HEK293 (cell line): ENCODE measurements at regions not wholly inside any gene's neighbourhood (a gene's known extent, or its start where the extent isn't known, plus 50 kb on each side); places are given as distances from the start of the nearest gene placed in this dataset.

Source experiments
- CTCF ChIA-PET: fragments of 350-600 bp; formaldehyde crosslinking; extraction: SDS; loops from one replicate; lab custom pipeline; 2021; ENCODE audit warnings: antibody characterized with exemption; lab: Yijun Ruan, JAX
- POLR2A ChIA-PET: fragments of 300-600 bp; formaldehyde crosslinking; extraction: SDS; loops from one replicate; lab custom pipeline; 2020; ENCODE audit warnings: antibody characterized with exemption, inconsistent platforms; lab: Yijun Ruan, JAX
- H3K27ac ChIP-seq: fragments of 200-500 bp; sonication (Bioruptor generic); 2 replicates; pipeline ENCODE4 v1.5.1; 2014; ENCODE audit warnings: low read depth, low read length, control low read depth, inconsistent platforms; ENCODE audit errors: extremely low read depth
- H3K36me3 ChIP-seq, 2 experiments: fragments of 200-500 bp in 1 of 2; sonication (Bioruptor generic) in 1 of 2; 1 replicate in 1 of 2; 2 replicates in 1 of 2; pipeline ENCODE4 v1.5.1; 2014 to 2017; ENCODE audit warnings: inconsistent platforms in 2 of 2, low read length in 2 of 2; ENCODE audit not compliant: control insufficient read depth in 2 of 2, insufficient read depth in 1 of 2
- H3K4me1 ChIP-seq: fragments of 200-500 bp; sonication (Bioruptor generic); 2 replicates; pipeline ENCODE4 v1.5.1; 2014; ENCODE audit warnings: mild to moderate bottlenecking, low read length, inconsistent platforms; ENCODE audit not compliant: control insufficient read depth, insufficient read depth
- H3K4me3 ChIP-seq: 2 replicates; pipeline ENCODE4 v1.5.1; 2011; ENCODE audit warnings: low read depth, mild to moderate bottlenecking, control low read depth, low read length, moderate library complexity
- H3K9me3 ChIP-seq: fragments of 200-500 bp; sonication (Bioruptor generic); 2 replicates; pipeline ENCODE4 v1.5.1; 2014; ENCODE audit warnings: low read depth, low read length, inconsistent platforms; ENCODE audit not compliant: control insufficient read depth, insufficient read depth
- HOXD13 ChIP-seq: sonication (generic); formaldehyde crosslinking; IDR thresholded peaks from 2 replicates; pipeline ENCODE4 v1.8.0; 2022; ENCODE audit warnings: missing genetic modification reagents, borderline replicate concordance
- KLF8 ChIP-seq: fragments of 450-650 bp; formaldehyde crosslinking; IDR thresholded peaks from 2 replicates; pipeline ENCODE4 v1.5.1; 2016; ENCODE audit warnings: missing biosample characterization, missing genetic modification characterization
- WT1 ChIP-seq: fragments of 450-650 bp; formaldehyde crosslinking; IDR thresholded peaks from 2 replicates; pipeline ENCODE4 v1.5.1; 2016; ENCODE audit warnings: missing biosample characterization, missing genetic modification characterization
- ZBTB48 ChIP-seq: fragments of 450-650 bp; formaldehyde crosslinking; IDR thresholded peaks from 2 replicates; pipeline ENCODE4 v1.5.1; 2016; ENCODE audit warnings: missing biosample characterization, missing genetic modification characterization
- ZFP37 ChIP-seq: fragments of 450-650 bp; formaldehyde crosslinking; IDR thresholded peaks from 2 replicates; pipeline ENCODE4 v1.5.1; 2016; ENCODE audit warnings: missing biosample characterization, missing genetic modification characterization
- ZNF221 ChIP-seq: fragments of 450-650 bp; formaldehyde crosslinking; IDR thresholded peaks from 2 replicates; pipeline ENCODE4 v1.5.1; 2017; ENCODE audit warnings: missing biosample characterization, missing genetic modification characterization, borderline replicate concordance
- ZNF223 ChIP-seq: fragments of 450-650 bp; formaldehyde crosslinking; IDR thresholded peaks from 2 replicates; pipeline ENCODE4 v1.5.1; 2016; ENCODE audit warnings: missing biosample characterization, missing genetic modification characterization
- ZNF266 ChIP-seq: fragments of 450-650 bp; formaldehyde crosslinking; IDR thresholded peaks from 2 replicates; pipeline ENCODE4 v1.5.1; 2016; ENCODE audit warnings: missing biosample characterization, missing genetic modification characterization, low read depth
- ZNF423 ChIP-seq: fragments of 450-650 bp; formaldehyde crosslinking; IDR thresholded peaks from 2 replicates; pipeline ENCODE4 v1.5.1; 2016; ENCODE audit warnings: missing biosample characterization, missing genetic modification characterization
- ZNF433 ChIP-seq: fragments of 450-650 bp; formaldehyde crosslinking; IDR thresholded peaks from 2 replicates; pipeline ENCODE4 v1.5.1; 2016; ENCODE audit warnings: missing biosample characterization, missing genetic modification characterization, low read depth
- ZNF473 ChIP-seq: fragments of 450-650 bp; formaldehyde crosslinking; IDR thresholded peaks from 2 replicates; pipeline ENCODE4 v1.5.1; 2017; ENCODE audit warnings: missing biosample characterization, missing genetic modification characterization
- ZNF585B ChIP-seq: fragments of 450-650 bp; formaldehyde crosslinking; IDR thresholded peaks from 2 replicates; pipeline ENCODE4 v1.5.1; 2016; ENCODE audit warnings: missing biosample characterization, missing genetic modification characterization
- ZNF600 ChIP-seq: fragments of 450-650 bp; formaldehyde crosslinking; IDR thresholded peaks from 2 replicates; pipeline ENCODE4 v1.5.1; 2016; ENCODE audit warnings: missing biosample characterization, missing genetic modification characterization
- ZNF664 ChIP-seq: fragments of 450-650 bp; formaldehyde crosslinking; IDR thresholded peaks from 2 replicates; pipeline ENCODE4 v1.5.1; 2016; ENCODE audit warnings: missing biosample characterization, missing genetic modification characterization
- ZNF677 ChIP-seq: fragments of 450-650 bp; IDR thresholded peaks from 2 replicates; pipeline ENCODE4 v1.5.0; 2018; ENCODE audit warnings: missing biosample characterization, mild to moderate bottlenecking, missing genetic modification characterization, moderate library complexity
- ZNF707 ChIP-seq: fragments of 450-650 bp; formaldehyde crosslinking; IDR thresholded peaks from 2 replicates; pipeline ENCODE4 v1.5.1; 2016; ENCODE audit warnings: missing biosample characterization, missing genetic modification characterization
- ZNF76 ChIP-seq: fragments of 450-650 bp; formaldehyde crosslinking; IDR thresholded peaks from 2 replicates; pipeline ENCODE4; 2016; ENCODE audit warnings: low read depth, missing biosample characterization, missing genetic modification characterization, borderline replicate concordance
- ZNF776 ChIP-seq: fragments of 450-650 bp; formaldehyde crosslinking; IDR thresholded peaks from 2 replicates; pipeline ENCODE4 v1.5.0; 2017; ENCODE audit warnings: missing biosample characterization, missing genetic modification characterization, borderline replicate concordance
- TF ChIP-seq, protein P1 (sequence below): fragments of 450-650 bp; formaldehyde crosslinking; IDR thresholded peaks from 2 replicates; pipeline ENCODE4 v1.5.1; 2016; ENCODE audit warnings: missing biosample characterization, missing genetic modification characterization
- TF ChIP-seq, protein P2 (sequence below): fragments of 450-650 bp; formaldehyde crosslinking; IDR thresholded peaks from 2 replicates; pipeline ENCODE4 v1.5.0; 2017; ENCODE audit warnings: missing biosample characterization, missing genetic modification characterization, borderline replicate concordance
- TF ChIP-seq, protein P3 (sequence below): fragments of 450-650 bp; IDR thresholded peaks from 2 replicates; pipeline ENCODE4 v1.5.1; 2018; ENCODE audit warnings: missing biosample characterization, missing genetic modification characterization
- TF ChIP-seq, protein P4 (sequence below): fragments of 450-650 bp; formaldehyde crosslinking; IDR thresholded peaks from 2 replicates; pipeline ENCODE4 v1.5.1; 2017; ENCODE audit warnings: missing biosample characterization, missing genetic modification characterization
- TF ChIP-seq, protein P5 (sequence below): fragments of 450-650 bp; formaldehyde crosslinking; IDR thresholded peaks from 2 replicates; pipeline ENCODE4 v1.5.1; 2016; ENCODE audit warnings: missing biosample characterization, missing genetic modification characterization

DNA sequence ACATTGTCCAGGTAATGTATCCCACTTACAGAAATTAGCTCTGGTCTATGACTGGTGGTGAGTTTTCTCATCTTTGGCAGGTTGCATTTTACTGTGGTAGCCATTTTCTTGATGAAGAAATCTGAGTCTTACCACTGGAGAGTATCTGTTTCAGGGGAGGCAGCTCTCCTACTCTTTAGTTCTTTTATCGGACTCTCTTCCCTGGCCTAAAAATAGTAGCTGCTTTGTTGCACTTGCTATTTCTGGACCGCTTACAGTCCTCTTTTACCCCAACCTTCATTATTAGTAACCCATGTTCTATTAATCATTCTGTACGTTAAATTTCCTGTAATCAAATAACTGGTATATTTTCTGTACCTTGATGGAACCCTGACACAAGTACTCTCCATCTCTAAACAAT, 720.8 kb downstream of the PLA2G4A start:
- CTCF ChIA-PET, result no interaction called here
- no peaks in the 10 kb centered on the region for H3K36me3 ChIP-seq
- POLR2A ChIA-PET, result no interaction called here
- no peaks in the 10 kb centered on the region for H3K4me1 ChIP-seq
- H3K4me3 ChIP-seq, result no peak overlapping the region
- no peaks in the 10 kb centered on the region for H3K9me3 ChIP-seq
- H3K27ac ChIP-seq, result no peak overlapping the region
- TF ChIP-seq ZFP37 (tag by site-specific recombination), result no peak
- TF ChIP-seq KLF8 (tag by site-specific recombination), result no peak
- no peak for TF ChIP-seq ZNF76
- TF ChIP-seq ZNF221 (tag by site-specific recombination), result no peak
- TF ChIP-seq ZNF600 (tag by site-specific recombination), result no peak
- TF ChIP-seq, protein P1, sequence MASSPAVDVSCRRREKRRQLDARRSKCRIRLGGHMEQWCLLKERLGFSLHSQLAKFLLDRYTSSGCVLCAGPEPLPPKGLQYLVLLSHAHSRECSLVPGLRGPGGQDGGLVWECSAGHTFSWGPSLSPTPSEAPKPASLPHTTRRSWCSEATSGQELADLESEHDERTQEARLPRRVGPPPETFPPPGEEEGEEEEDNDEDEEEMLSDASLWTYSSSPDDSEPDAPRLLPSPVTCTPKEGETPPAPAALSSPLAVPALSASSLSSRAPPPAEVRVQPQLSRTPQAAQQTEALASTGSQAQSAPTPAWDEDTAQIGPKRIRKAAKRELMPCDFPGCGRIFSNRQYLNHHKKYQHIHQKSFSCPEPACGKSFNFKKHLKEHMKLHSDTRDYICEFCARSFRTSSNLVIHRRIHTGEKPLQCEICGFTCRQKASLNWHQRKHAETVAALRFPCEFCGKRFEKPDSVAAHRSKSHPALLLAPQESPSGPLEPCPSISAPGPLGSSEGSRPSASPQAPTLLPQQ (tag by site-specific recombination), result no peak
- TF ChIP-seq, protein P2, sequence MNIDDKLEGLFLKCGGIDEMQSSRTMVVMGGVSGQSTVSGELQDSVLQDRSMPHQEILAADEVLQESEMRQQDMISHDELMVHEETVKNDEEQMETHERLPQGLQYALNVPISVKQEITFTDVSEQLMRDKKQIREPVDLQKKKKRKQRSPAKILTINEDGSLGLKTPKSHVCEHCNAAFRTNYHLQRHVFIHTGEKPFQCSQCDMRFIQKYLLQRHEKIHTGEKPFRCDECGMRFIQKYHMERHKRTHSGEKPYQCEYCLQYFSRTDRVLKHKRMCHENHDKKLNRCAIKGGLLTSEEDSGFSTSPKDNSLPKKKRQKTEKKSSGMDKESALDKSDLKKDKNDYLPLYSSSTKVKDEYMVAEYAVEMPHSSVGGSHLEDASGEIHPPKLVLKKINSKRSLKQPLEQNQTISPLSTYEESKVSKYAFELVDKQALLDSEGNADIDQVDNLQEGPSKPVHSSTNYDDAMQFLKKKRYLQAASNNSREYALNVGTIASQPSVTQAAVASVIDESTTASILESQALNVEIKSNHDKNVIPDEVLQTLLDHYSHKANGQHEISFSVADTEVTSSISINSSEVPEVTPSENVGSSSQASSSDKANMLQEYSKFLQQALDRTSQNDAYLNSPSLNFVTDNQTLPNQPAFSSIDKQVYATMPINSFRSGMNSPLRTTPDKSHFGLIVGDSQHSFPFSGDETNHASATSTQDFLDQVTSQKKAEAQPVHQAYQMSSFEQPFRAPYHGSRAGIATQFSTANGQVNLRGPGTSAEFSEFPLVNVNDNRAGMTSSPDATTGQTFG (tag by site-specific recombination), result no peak
- no peak for TF ChIP-seq WT1 (tag by site-specific recombination)
- TF ChIP-seq ZNF677 (tag by site-specific recombination), result no peak
- no peak for TF ChIP-seq HOXD13 (CRISPR knock-in tag)
- TF ChIP-seq ZNF266 (tag by site-specific recombination), result no peak
- no peak for TF ChIP-seq ZNF473
- no peak for TF ChIP-seq ZNF423
- TF ChIP-seq ZNF664, result no peak
- TF ChIP-seq ZBTB48 (tag by site-specific recombination), result no peak
- TF ChIP-seq, protein P3, sequence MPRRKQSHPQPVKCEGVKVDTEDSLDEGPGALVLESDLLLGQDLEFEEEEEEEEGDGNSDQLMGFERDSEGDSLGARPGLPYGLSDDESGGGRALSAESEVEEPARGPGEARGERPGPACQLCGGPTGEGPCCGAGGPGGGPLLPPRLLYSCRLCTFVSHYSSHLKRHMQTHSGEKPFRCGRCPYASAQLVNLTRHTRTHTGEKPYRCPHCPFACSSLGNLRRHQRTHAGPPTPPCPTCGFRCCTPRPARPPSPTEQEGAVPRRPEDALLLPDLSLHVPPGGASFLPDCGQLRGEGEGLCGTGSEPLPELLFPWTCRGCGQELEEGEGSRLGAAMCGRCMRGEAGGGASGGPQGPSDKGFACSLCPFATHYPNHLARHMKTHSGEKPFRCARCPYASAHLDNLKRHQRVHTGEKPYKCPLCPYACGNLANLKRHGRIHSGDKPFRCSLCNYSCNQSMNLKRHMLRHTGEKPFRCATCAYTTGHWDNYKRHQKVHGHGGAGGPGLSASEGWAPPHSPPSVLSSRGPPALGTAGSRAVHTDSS, result no peak
- TF ChIP-seq ZNF707, result no peak
- no peak for TF ChIP-seq ZNF223 (tag by site-specific recombination)
- TF ChIP-seq, protein P4, sequence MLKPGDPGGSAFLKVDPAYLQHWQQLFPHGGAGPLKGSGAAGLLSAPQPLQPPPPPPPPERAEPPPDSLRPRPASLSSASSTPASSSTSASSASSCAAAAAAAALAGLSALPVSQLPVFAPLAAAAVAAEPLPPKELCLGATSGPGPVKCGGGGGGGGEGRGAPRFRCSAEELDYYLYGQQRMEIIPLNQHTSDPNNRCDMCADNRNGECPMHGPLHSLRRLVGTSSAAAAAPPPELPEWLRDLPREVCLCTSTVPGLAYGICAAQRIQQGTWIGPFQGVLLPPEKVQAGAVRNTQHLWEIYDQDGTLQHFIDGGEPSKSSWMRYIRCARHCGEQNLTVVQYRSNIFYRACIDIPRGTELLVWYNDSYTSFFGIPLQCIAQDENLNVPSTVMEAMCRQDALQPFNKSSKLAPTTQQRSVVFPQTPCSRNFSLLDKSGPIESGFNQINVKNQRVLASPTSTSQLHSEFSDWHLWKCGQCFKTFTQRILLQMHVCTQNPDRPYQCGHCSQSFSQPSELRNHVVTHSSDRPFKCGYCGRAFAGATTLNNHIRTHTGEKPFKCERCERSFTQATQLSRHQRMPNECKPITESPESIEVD (tag by site-specific recombination), result no peak

DNA sequence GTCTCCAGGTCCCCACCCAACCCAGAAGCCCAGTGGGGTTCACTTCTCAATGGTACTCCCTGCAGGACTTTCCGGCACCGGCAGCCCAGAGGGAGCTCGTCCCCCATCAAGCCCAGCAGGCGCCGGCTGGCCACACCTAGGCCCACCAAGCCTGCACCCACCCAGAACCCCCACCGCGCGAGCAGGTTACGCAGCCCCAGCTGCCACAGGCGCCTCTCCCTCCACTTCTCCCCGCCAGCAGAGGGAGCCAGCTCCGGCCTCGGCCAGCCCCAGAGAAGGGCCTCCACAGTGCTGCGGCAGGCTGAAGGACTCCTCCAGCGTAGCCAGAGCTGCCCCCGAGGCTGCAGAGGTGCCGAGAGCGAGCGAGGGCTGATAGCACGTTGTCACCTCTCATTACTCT, 722.3 kb downstream of the PLA2G4A start:
- ChIA-PET CTCF (interaction anchor here (0.7 kb wide), 1 partner anchor 295 kb away, joined by 3 read pairs; no protein-coding TSS in a partner anchor), POLR2A (no interaction called here)
- no peaks in the 10 kb centered on the region for H3K4me1 ChIP-seq
- no peaks in the 10 kb centered on the region for H3K9me3 ChIP-seq
- H3K4me3 ChIP-seq, result no peak overlapping the region
- no peak overlapping the region for H3K27ac ChIP-seq
- no peaks in the 10 kb centered on the region for H3K36me3 ChIP-seq
- TF ChIP-seq, protein P3, result no peak
- TF ChIP-seq, protein P5, sequence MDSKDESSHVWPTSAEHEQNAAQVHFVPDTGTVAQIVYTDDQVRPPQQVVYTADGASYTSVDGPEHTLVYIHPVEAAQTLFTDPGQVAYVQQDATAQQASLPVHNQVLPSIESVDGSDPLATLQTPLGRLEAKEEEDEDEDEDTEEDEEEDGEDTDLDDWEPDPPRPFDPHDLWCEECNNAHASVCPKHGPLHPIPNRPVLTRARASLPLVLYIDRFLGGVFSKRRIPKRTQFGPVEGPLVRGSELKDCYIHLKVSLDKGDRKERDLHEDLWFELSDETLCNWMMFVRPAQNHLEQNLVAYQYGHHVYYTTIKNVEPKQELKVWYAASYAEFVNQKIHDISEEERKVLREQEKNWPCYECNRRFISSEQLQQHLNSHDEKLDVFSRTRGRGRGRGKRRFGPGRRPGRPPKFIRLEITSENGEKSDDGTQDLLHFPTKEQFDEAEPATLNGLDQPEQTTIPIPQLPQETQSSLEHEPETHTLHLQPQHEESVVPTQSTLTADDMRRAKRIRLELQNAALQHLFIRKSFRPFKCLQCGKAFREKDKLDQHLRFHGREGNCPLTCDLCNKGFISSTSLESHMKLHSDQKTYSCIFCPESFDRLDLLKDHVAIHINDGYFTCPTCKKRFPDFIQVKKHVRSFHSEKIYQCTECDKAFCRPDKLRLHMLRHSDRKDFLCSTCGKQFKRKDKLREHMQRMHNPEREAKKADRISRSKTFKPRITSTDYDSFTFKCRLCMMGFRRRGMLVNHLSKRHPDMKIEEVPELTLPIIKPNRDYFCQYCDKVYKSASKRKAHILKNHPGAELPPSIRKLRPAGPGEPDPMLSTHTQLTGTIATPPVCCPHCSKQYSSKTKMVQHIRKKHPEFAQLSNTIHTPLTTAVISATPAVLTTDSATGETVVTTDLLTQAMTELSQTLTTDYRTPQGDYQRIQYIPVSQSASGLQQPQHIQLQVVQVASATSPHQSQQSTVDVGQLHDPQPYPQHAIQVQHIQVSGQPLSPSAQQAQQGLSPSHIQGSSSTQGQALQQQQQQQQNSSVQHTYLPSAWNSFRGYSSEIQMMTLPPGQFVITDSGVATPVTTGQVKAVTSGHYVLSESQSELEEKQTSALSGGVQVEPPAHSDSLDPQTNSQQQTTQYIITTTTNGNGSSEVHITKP (tag by site-specific recombination), result no peak
- TF ChIP-seq ZNF707 (no peak), ZNF433 (tag by site-specific recombination) (no peak), ZNF266 (tag by site-specific recombination) (no peak), ZNF585B (tag by site-specific recombination) (no peak), ZNF776 (tag by site-specific recombination) (no peak)
